HG02763 (cell line): ENCODE measurements at regions not wholly inside any gene's neighbourhood (a gene's known extent, or its start where the extent isn't known, plus 50 kb on each side); places are given as distances from the start of the nearest gene placed in this dataset.

Experiments
- ATAC-seq: cut with Tn5 transposase; IDR thresholded peaks from one replicate; pipeline ENCODE4 v1.9.1; 2021; ENCODE audit warnings: mild to moderate bottlenecking, moderate library complexity; ENCODE audit not compliant: unreplicated experiment

DNA sequence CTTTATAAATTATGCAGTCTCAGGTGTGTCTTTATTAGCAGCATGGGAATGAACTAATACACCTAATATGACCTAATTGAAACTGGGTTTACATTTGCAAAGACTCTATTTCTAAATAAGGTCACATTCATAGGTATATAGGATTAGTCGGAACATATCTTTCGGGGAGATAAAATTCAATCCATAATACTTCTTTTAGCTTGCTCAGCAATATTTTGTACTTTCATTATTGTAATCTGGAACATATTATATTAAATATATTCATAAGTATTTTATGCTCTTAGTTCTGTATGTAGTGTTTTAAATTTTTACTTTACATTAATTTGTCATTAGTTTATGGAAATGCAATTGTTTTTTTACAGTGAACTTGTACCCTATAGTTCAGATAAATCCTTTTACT lies 927.7 kb downstream of the CCDC85A start:
- ATAC-seq, result no peak

DNA sequence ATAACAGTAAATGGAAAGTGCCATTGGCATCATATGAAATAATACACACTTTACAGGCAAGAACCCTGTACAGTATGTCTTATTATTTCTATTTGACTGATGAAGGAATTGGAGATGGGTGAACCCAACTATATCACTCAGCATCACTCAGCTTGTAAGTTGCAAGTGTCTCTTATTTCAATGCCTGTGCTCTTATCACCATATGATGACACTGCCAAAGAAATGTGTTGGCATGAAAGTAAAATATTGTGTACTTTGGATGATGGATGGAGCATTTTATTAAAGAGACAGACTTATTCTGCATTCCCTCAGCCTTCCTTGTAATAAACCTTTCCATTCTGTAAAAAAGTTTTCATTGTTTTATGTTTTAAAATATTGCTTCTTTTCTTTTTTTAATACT lies 927.5 kb upstream of the VRK2 start:
- no peak for ATAC-seq

DNA sequence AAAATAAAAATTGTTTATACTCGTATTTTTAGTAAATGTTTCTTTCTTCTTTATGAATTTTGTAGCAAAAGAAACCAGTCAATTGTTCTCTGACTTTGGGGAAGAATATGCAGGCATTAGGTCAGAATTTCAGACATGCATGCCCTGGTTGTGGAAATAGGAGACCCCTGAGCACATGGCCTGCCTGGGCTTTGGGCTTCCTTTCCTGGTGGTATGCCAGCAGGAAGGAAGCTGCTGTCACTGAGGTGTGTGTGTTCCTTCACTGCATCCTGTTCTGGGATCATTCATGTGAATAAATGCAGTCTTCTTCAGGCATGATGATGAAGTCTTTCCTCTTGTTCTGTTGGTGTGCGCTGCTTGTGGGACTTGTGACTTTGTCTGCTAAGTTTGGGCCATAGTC lies 920.2 kb upstream of the VRK2 start:
- no peak for ATAC-seq

- ATAC-seq, result no peak
Observed at GRCh38 chr2:57139179-57139578, 907.4 kb upstream of the VRK2 start.

DNA sequence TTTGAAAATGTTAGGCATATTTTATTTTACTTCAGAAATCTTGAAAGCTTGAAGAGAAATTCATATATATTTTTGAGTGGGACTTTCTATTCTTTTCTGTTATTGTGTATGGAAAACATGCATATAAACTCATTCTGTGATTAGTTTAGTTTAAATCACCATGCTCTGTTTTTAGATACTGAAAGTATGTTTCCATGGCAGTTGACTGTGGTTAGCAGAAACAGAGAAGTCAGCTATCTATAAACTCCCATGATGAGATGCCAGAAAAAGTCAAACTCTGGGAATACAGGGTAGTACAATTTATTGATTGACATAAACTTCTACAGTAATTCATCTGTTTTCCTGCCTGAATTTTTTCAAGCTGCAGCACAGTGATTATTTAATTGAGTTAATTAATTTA lies 905.3 kb upstream of the VRK2 start:
- no peak for ATAC-seq

GRCh38 chr2:57146951-57147350 lies 899.7 kb upstream of the VRK2 start:
- no peak for ATAC-seq

DNA sequence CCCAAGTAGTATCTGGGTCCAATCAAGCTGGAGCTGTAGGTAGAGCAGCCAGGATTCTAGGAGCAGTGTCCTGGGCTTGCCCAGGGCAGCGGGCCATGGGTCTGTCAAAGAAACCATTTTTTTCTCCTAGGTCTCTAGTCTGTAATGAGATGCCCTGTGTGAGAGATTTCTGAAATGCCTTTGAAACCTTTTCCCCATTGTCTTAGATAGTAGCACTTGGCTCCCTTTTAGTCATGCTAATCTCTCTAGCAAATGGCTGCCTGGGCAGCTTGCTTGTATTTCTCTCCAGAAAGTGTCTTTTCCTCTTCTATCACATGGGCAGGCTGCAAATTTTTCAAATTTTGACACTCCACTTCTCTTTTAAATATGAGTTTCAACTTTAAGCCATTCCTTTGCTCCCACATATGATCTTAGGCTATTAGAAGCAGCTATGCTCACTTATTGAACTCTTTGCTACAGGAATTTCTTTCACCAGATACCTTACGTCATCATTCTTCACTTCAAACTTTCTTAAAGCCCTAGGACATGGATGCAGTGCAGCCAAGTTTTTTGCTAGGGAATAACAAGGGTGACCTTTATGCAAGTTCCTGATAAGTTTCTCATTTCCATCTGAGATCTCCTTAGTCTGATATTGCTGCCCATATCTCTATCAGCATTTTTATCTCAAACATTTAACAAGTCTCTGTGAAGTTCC lies 890.2 kb upstream of the VRK2 start:
- ATAC-seq, result no peak

GRCh38 chr2:57160976-57161375 lies 885.6 kb upstream of the VRK2 start:
- no peak for ATAC-seq

GRCh38 chr2:57177176-57177575 lies 869.4 kb upstream of the VRK2 start:
- no peak for ATAC-seq

DNA sequence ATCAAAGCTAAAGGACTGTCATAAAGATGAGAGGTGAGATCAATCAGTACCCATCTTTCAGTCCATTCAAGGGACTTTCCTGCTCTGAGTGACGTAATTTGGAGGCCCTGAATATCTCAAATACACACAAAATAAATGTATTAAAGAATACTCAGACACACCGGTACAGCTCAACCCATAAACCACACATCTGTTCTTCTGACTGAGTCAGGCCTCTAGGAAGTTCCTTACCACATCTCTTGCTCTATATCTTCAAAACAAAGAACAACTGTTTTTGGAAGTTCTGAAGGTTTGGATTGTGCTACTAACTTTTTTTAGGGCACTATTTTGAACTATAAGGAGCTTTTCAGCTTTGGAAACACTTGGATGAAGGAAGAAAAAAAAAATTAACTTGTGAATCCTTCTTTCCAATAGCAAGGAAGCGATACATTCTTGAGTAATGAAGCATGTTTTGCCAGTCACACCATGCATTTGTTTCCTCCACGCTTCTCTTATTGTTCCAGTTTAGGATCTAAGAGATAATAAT lies 866.5 kb upstream of the VRK2 start:
- no peak for ATAC-seq

- ATAC-seq, result no peak
Observed at GRCh38 chr2:57180678-57181077, 865.9 kb upstream of the VRK2 start.

GRCh38 chr2:57181315-57182038 lies 865.1 kb upstream of the VRK2 start:
- no peak for ATAC-seq

GRCh38 chr2:57182916-57183315 lies 863.7 kb upstream of the VRK2 start:
- ATAC-seq, result no peak

DNA sequence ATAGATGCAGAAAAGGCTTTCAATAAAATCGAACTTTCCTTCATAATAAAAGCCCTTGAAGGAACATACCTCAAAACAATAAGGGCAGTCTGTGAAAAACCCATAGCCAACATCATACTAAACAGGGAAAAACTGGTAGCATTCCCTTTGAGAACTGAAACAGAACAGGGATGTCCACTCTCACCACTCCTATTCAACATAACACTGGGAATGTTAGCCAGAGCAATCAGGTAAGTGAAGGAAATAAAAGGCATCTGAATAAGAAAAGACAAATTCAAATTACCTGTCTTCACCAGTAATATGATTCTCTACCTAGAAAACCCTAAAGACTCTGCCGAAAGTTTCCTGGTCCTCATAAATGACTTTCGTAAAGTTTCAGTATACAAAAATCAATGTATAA lies 861.0 kb upstream of the VRK2 start:
- ATAC-seq, result no peak

- ATAC-seq, result no peak
Observed at GRCh38 chr2:57190007-57190406, 856.6 kb upstream of the VRK2 start.

DNA sequence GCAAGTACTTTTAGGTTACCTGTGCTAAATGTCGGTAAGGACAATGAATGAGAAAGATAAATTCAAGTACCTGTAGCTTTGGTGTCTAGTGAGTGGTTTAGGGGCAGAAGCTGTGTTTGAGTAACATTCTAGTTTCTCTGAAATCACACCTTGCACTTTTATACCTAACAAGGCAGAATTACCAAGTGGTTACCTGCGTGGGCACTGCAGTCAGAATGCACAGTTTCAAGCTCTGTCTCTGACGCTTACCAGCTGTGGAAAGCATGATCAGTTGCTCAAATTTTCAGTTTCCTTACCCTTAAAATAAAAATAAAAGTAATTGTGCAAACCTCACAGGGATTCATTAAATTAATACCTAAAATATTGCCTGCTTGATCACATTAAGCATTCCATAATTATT lies 846.9 kb upstream of the VRK2 start:
- no peak for ATAC-seq

DNA sequence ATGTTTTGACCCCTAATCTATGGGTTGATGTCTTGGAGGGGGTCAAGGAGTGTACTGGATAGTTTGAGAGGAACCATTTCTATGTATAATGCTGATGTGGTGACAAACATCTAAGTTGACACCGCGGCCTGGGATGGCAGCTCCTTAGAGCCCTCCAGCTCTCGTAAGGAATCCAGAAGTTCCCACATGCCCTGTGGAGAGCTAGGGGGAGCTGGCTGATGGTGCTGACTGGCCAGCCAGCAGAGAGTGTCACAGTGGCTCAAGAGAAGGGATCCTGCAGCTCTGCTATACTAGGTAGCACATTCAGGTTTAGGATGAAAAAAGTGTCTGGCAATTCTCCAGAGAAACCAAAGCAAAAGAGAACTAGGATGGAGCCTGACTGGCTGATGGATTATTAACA lies 842.2 kb upstream of the VRK2 start:
- no peak for ATAC-seq

DNA sequence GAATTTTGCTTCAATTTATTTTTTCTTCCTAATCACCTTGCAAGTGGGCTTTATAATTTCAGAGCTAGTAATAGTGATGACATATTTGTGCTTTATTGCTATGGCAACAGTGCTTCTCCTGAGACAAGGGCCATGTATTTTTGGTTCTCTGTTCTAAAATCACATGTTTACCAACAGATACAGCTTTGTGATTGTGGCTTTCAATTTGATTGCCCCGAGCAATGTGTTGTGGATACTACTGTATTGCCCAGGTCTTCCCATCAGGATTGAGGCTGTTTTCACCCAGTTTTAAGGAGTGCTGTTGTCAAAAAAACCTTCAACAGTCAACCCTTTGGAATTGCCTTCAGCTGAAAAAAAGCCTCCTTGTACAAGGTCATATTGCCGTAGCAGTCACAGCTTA lies 841.4 kb upstream of the VRK2 start:
- ATAC-seq, result no peak

- no peak for ATAC-seq
Observed at GRCh38 chr2:57207191-57207590, 839.4 kb upstream of the VRK2 start.

DNA sequence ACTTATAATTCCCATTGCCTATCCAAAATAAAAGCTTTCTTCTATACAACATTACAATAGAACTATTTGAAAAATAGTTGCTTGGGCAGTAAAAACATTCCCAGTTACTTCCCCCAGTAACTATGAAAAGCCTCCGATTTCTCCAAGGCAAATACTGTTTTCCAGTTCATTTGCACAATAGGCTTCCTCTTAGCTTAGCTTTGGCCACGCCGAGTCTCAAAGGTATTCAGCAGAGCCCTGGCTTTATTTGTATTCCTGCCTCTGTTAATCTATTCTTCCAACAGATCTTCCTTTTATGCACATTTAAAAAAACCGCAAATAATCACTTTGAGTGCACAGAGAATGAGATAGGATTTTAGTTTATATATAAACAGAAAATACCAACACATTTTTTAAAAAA lies 836.8 kb upstream of the VRK2 start:
- no peak for ATAC-seq

- ATAC-seq, result no peak
Observed at GRCh38 chr2:57210855-57211254, 835.8 kb upstream of the VRK2 start.

DNA sequence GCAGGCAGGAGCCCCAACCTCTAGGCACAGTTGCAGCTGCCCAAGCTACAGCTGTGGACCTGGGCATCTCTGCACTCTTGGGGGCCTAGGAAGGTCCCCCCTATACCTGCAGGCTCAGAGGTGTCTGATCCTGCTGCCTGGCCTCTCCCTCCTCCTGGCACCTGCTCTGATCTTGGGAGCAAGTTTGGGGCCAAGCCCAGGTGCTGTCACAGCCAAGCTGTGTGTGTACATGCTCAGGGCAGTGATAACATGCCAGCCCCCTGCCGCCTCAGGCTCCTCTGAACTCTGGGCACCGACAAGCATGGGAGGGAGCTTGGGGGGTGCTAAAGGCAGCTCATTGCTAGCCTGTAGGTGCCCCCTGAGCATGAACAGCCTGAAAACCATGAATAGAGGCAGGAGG lies 829.6 kb upstream of the VRK2 start:
- no peak for ATAC-seq

DNA sequence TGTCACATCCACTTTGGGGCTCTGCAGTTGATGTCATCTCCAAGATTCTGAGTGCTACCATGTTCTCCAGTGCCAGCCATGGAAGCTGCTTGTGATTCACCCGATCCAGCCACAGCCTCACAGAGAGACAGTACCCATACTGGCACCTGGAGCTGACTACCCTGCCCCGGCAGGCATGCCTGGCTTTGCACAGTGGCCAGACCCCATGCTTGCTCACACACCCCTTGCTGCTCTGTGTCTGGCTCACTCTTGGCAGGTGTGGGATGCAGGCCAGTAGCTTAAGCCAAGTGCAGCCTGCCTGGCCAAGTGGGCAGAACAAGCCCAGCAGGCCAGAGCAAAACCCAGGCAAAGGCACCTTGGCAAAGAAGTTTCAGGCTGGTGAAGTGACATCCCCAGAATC lies 828.4 kb upstream of the VRK2 start:
- ATAC-seq, result no peak
